ENCODE measurements at regions not wholly inside any gene's neighbourhood (a gene's known extent, or its start where the extent isn't known, plus 50 kb on each side); places are given as distances from the start of the nearest gene placed in this dataset.

GRCh38 chr4:182015893-182016292 lies 227.3 kb upstream of the TENM3 start:
- H3K9me3 Mint-ChIP-seq = peaks cover 0 to 10% (median 4%) of the 10 kb centered on the region in 6 donors
- peaks cover 7 to 28% of the 10 kb centered on the region in 2 donors for H3K4me1 Mint-ChIP-seq
- no peaks in the 10 kb centered on the region for H3K36me3 Mint-ChIP-seq
- no peak overlapping the region for H3K27ac Mint-ChIP-seq
- H3K4me3 Mint-ChIP-seq = no peak overlapping the region
- peaks cover 0 to 3% (median 1%) of the 10 kb centered on the region in 3 donors for H3K27me3 Mint-ChIP-seq (ENCODE audit: low read depth in 3 of 3)
- no peak for DNase-seq

DNA sequence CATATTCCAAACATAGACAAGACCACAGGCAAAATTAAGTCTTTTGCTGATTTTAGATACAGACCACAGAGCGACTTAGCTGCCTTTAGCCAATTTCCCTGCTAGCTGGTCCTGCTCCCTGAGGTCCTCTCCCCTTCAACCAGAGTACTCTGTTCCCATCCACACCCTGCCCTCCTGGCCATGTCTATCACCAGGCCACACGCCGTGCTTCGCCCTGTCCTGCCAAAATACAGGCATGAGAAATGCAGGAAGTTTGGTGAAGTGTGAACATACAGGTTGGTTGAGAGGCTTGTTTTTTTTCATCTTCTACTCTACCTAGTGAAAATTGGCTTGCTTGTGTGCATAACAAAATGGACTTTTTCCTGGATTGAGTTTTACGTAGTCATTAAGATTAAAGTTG lies 226.2 kb upstream of the TENM3 start:
- no peaks in the 10 kb centered on the region for H3K36me3 Mint-ChIP-seq
- peaks cover 7 to 28% of the 10 kb centered on the region in 2 donors for H3K4me1 Mint-ChIP-seq
- peaks cover 0 to 5% (median 0%) of the 10 kb centered on the region in 3 donors for H3K27me3 Mint-ChIP-seq (ENCODE audit: low read depth in 3 of 3)
- peaks cover 0 to 12% (median 4%) of the 10 kb centered on the region in 6 donors for H3K9me3 Mint-ChIP-seq
- DNase-seq = no peak
- H3K27ac Mint-ChIP-seq = no peak overlapping the region
- H3K4me3 Mint-ChIP-seq = no peak overlapping the region

DNA sequence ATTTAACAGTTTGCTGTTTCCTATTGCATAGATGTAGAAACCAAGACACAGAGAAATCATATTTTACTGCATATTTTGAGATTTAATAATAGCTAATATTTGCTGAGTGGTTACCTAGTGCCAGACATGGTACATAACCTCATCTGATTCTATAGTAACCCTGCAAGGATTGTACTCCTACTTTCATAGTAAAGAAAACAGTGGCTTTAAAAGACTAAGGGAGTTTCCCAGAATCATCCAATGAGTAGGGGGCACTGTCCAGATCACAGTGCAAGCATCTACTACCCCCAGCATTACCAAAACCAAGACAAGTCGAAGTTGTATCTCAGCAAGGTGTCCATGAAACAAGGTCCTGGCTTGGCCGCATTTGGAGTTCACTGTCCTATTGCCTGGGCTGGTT lies 224.5 kb upstream of the TENM3 start:
- H3K27me3 Mint-ChIP-seq (ENCODE audit: low read depth in 3 of 3) = peaks cover 0 to 5% (median 0%) of the 10 kb centered on the region in 3 donors
- H3K4me3 Mint-ChIP-seq = peak overlapping the region; percentile 6 to 43 (median 33)

DNA sequence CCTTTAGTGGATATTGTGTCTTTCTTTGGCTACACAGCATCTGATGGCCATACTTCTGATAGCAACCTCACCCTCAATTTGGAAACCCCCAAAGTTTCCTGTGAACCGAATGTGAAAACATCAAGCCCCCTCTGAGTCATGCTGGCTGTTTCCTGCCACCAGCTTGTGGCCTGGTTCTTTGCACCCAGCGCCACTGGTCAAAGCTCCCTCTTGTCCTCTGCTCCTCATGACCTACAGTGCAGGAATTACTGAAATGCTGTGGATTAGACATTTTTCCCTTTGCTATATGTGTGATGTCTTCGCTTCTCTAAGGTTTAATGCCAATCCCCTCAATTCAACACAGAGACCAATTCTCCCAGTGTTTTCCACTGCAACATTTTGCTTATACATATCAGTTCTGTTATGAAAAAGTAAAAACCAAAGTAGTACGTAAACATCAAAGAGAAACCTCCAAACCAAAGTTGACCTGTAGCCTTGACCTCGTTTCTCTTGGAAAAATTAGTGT lies 224.0 kb upstream of the TENM3 start:
- H3K27ac Mint-ChIP-seq = peak overlapping the region; percentile 45 to 61 (median 54)
- peaks cover 0 to 14% (median 5%) of the 10 kb centered on the region in 6 donors for H3K9me3 Mint-ChIP-seq
- H3K27me3 Mint-ChIP-seq (ENCODE audit: low read depth in 3 of 3) = peaks cover 0 to 4% (median 0%) of the 10 kb centered on the region in 3 donors
- H3K4me1 Mint-ChIP-seq = peaks cover 7 to 40% of the 10 kb centered on the region in 2 donors
- H3K4me3 Mint-ChIP-seq = peak overlapping the region; percentile 6 to 43 (median 33)
- no peaks in the 10 kb centered on the region for H3K36me3 Mint-ChIP-seq
- DNase-seq = peak; percentile 14 to 42 (median 26)

More for the DNA sequence above, 224.5 kb upstream of the TENM3 start:
- Mint-ChIP-seq H3K36me3 (no peaks in the 10 kb centered on the region), H3K9me3 (peaks cover 0 to 14% (median 4%) of the 10 kb centered on the region in 6 donors), H3K27ac (peak overlapping the region; percentile 45 to 61 (median 54)), H3K4me1 (peaks cover 7 to 36% of the 10 kb centered on the region in 2 donors)
- DNase-seq = no peak

GRCh38 chr4:182022909-182023308 lies 220.3 kb upstream of the TENM3 start:
- H3K9me3 Mint-ChIP-seq = peaks cover 7 to 16% (median 12%) of the 10 kb centered on the region in 6 donors
- H3K36me3 Mint-ChIP-seq = peaks cover 0 to 1% (median 0%) of the 10 kb centered on the region in 3 donors
- H3K4me3 Mint-ChIP-seq = no peak overlapping the region
- DNase-seq = no peak
- H3K27ac Mint-ChIP-seq = peak overlapping the region in 1 of 6 donors; percentile 57
- peaks cover 7 to 29% of the 10 kb centered on the region in 2 donors for H3K4me1 Mint-ChIP-seq
- H3K27me3 Mint-ChIP-seq (ENCODE audit: low read depth in 3 of 3) = peaks cover 0 to 3% (median 0%) of the 10 kb centered on the region in 3 donors

- H3K27ac Mint-ChIP-seq = peak overlapping the region in 1 of 6 donors; percentile 29
These were observed 219.7 kb upstream of the TENM3 start for GRCh38 chr4:182023469-182023868.

GRCh38 chr4:182042945-182043344 lies 200.3 kb upstream of the TENM3 start:
- no peak overlapping the region for H3K27ac Mint-ChIP-seq
- H3K36me3 Mint-ChIP-seq = no peaks in the 10 kb centered on the region
- H3K9me3 Mint-ChIP-seq = peaks cover 0 to 10% (median 5%) of the 10 kb centered on the region in 6 donors
- peaks cover 0 to 3% (median 2%) of the 10 kb centered on the region in 3 donors for H3K27me3 Mint-ChIP-seq (ENCODE audit: low read depth in 3 of 3)
- DNase-seq = no peak
- no peak overlapping the region for H3K4me3 Mint-ChIP-seq
- H3K4me1 Mint-ChIP-seq = no peaks in the 10 kb centered on the region

More at GRCh38 chr4:182023469-182023868, 219.7 kb upstream of the TENM3 start:
- Mint-ChIP-seq H3K4me1 (peaks cover 7 to 24% of the 10 kb centered on the region in 2 donors), H3K9me3 (peaks cover 8 to 16% (median 10%) of the 10 kb centered on the region in 6 donors), H3K4me3 (no peak overlapping the region), H3K27me3 (ENCODE audit: low read depth in 3 of 3) (peaks cover 0 to 3% (median 0%) of the 10 kb centered on the region in 3 donors), H3K36me3 (peaks cover 0 to 3% (median 0%) of the 10 kb centered on the region in 3 donors)
- DNase-seq = no peak

DNA sequence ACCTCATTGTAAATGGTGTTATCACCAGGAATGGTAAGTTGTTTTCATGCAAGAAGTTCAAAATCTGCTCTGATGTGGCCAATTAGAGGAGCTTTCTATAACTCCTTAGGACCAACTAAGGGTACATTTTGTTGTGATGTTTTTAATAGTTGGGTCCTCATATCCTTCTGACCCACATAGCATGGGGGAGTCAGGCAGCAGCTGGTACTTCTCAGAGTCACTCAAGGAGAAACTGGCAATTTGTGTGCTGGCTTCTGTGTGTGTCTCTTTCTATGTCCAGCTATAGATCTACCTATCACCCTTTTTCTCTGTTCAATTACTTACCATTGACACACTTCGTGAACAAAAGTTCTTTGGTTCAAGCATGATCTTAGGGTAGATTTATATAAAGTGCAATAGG lies 194.3 kb upstream of the TENM3 start:
- H3K9me3 Mint-ChIP-seq = peaks cover 4 to 11% (median 6%) of the 10 kb centered on the region in 6 donors
- no peaks in the 10 kb centered on the region for H3K4me1 Mint-ChIP-seq
- H3K36me3 Mint-ChIP-seq = no peaks in the 10 kb centered on the region
- H3K27me3 Mint-ChIP-seq (ENCODE audit: low read depth in 3 of 3) = no peaks in the 10 kb centered on the region
- DNase-seq = no peak
- H3K27ac Mint-ChIP-seq = no peak overlapping the region
- H3K4me3 Mint-ChIP-seq = no peak overlapping the region

- H3K4me1 Mint-ChIP-seq = no peaks in the 10 kb centered on the region
- no peak for DNase-seq
- H3K4me3 Mint-ChIP-seq = no peak overlapping the region
- peaks cover 0 to 3% (median 2%) of the 10 kb centered on the region in 3 donors for H3K27me3 Mint-ChIP-seq (ENCODE audit: low read depth in 3 of 3)
- H3K9me3 Mint-ChIP-seq = peaks cover 0 to 8% (median 5%) of the 10 kb centered on the region in 6 donors
- no peak overlapping the region for H3K27ac Mint-ChIP-seq
- H3K36me3 Mint-ChIP-seq = no peaks in the 10 kb centered on the region
These were observed 186.3 kb upstream of the TENM3 start for GRCh38 chr4:182056866-182057265.

DNA sequence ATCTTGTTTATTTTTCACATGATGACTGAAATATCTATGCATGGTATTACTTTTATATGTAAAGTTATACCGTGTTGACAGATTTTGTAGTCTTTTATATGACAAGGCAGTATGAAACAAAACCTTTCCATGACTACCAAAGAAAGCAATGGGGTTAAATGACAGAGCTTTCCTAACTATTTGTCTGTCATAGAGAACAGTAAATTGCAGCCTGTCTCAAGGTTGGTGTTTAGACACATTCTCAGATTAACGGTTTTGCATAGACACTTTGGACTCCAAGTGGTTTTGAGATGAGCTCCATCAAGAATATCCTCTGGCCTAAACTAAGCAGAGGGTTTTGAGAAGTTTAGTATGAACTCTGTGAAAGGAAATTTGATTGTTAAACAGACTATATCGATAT lies 180.7 kb upstream of the TENM3 start:
- Mint-ChIP-seq H3K27ac (no peak overlapping the region), H3K9me3 (peaks cover 0 to 6% (median 5%) of the 10 kb centered on the region in 6 donors), H3K4me1 (no peaks in the 10 kb centered on the region), H3K4me3 (no peak overlapping the region), H3K27me3 (ENCODE audit: low read depth in 3 of 3) (peaks cover 0 to 2% (median 2%) of the 10 kb centered on the region in 3 donors), H3K36me3 (peaks cover 0 to 4% (median 0%) of the 10 kb centered on the region in 3 donors)
- no peak for DNase-seq

DNA sequence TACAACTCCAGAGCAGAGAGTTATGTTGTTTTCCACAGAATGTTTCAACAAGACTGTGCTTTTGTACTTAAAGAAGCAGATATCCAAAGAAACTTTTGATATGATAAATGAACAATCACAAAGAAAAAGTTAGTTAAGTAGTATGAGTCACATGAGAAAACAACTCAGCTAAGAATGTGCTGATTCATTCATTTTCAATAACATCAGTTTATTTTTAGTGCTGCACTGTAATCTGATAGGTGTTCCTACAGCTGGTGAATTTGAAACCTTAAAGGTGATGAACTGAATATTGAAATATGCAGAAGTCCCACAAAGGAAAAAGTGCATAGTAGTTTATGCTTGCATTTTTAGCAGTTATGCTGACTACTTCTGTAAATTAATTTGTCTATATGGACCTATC lies 180.3 kb upstream of the TENM3 start:
- DNase-seq = no peak
- no peak overlapping the region for H3K27ac Mint-ChIP-seq
- no peak overlapping the region for H3K4me3 Mint-ChIP-seq
- peaks cover 1 to 6% (median 5%) of the 10 kb centered on the region in 6 donors for H3K9me3 Mint-ChIP-seq
- peaks cover 0 to 4% (median 0%) of the 10 kb centered on the region in 3 donors for H3K36me3 Mint-ChIP-seq
- no peaks in the 10 kb centered on the region for H3K4me1 Mint-ChIP-seq
- H3K27me3 Mint-ChIP-seq (ENCODE audit: low read depth in 3 of 3) = peaks cover 0 to 2% (median 2%) of the 10 kb centered on the region in 3 donors

DNA sequence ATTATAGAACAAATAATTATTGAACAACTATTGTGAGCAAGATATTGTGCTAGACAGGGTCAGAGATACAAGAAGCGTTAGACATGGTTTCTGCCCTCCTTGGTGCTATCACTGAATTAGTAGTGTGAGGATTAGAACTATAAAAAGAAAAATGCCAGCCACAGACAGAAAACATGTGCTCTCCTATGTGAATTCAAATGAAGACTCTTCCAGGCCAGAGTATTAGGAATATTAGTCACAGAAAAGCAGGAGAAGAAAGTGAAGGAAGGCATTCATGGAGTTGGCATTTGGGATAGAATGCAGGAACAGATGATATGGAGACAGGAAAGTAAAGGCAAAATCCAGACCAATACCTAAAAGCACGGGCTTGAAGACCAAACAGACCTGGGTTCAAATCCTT lies 179.6 kb upstream of the TENM3 start:
- Mint-ChIP-seq H3K27me3 (ENCODE audit: low read depth in 3 of 3) (peaks cover 0 to 2% (median 1%) of the 10 kb centered on the region in 3 donors), H3K4me3 (no peak overlapping the region), H3K4me1 (no peaks in the 10 kb centered on the region), H3K36me3 (peaks cover 0 to 4% (median 0%) of the 10 kb centered on the region in 3 donors), H3K27ac (no peak overlapping the region), H3K9me3 (peaks cover 2 to 6% (median 5%) of the 10 kb centered on the region in 6 donors)
- DNase-seq = no peak

DNA sequence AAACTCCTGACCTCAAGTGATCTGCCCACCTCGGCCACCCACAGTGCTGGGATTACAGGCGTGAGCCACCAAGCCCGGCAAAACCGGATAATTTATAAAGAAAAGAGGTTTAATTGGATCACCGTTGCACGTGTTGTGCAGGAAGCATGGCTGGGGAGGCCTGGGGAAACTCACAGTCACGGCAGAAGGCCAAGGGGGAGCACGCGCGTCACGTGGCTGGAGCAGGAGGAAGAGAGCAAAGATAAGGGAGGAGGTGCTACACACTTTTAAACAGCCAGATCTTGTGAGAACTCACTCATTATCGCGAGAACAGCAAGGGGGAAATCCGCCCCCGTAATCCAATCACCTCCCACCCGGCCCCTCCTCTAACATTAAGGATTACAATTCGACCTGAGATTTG lies 177.9 kb upstream of the TENM3 start:
- no peaks in the 10 kb centered on the region for H3K4me1 Mint-ChIP-seq
- no peak overlapping the region for H3K4me3 Mint-ChIP-seq
- DNase-seq = no peak
- H3K27ac Mint-ChIP-seq = no peak overlapping the region
- H3K27me3 Mint-ChIP-seq (ENCODE audit: low read depth in 3 of 3) = peaks cover 0 to 3% (median 2%) of the 10 kb centered on the region in 3 donors
- peaks cover 1 to 9% (median 6%) of the 10 kb centered on the region in 6 donors for H3K9me3 Mint-ChIP-seq
- peaks cover 0 to 4% (median 0%) of the 10 kb centered on the region in 3 donors for H3K36me3 Mint-ChIP-seq

DNA sequence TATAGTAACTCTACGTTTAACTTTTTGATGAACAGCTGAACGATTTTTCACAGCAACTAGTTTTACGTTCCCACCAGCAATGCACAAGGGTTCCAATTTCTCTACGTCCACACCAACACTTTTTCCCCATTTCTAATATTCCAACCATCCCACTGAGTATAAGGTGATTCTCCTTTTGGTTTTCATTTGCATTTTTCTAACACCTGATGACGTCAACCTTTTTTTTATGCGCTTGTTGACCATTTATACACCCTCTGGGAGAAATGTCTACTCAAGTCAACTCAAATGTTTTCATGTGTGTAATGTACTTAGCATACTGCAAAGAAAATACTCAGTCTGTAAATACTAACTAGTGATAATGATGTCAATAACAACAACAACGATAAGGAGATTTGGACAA lies 177.2 kb upstream of the TENM3 start:
- Mint-ChIP-seq H3K27ac (no peak overlapping the region), H3K4me3 (no peak overlapping the region), H3K27me3 (ENCODE audit: low read depth in 3 of 3) (peaks cover 0 to 3% (median 2%) of the 10 kb centered on the region in 3 donors), H3K9me3 (peaks cover 1 to 11% (median 7%) of the 10 kb centered on the region in 6 donors), H3K36me3 (peaks cover 0 to 4% (median 0%) of the 10 kb centered on the region in 3 donors), H3K4me1 (no peaks in the 10 kb centered on the region)
- DNase-seq = no peak

Data from immature natural killer cell (primary cell).